ENCODE measurements at regions not wholly inside any gene's neighbourhood (a gene's known extent, or its start where the extent isn't known, plus 50 kb on each side); places are given as distances from the start of the nearest gene placed in this dataset.
"Not testable (repeated sequence)": the region's sequence is repeated elsewhere in the genome, so short reads cannot be mapped to it uniquely, and the experiment has no call there.

GRCh38 chrX:121754301-121754700 lies 706.9 kb downstream of the GLUD2 start:
- Histone ChIP-seq H3K36me3 (ENCODE audit: control insufficient read depth, insufficient read depth, low read length) (no peaks in the 10 kb centered on the region), H3K4me3 (ENCODE audit: low read depth, low read length) (no peak overlapping the region), H3K27me3 (ENCODE audit: control insufficient read depth, insufficient read depth, low read length) (no peaks in the 10 kb centered on the region)
- TF ChIP-seq CTCF (IDR thresholded peaks at IDR 0.05; ENCODE audit: insufficient read depth, low read depth, low read length) = no peak
- ChIA-PET CTCF (no interaction called here), POLR2A (no interaction called here)
- DNase-seq (ENCODE audit: low read depth) = no peak

GRCh38 chrX:121755541-121755940 lies 708.1 kb downstream of the GLUD2 start:
- no peak for TF ChIP-seq CTCF (IDR thresholded peaks at IDR 0.05; ENCODE audit: insufficient read depth, low read depth, low read length)
- ChIA-PET CTCF (no interaction called here), POLR2A (no interaction called here)
- H3K36me3 ChIP-seq (ENCODE audit: control insufficient read depth, insufficient read depth, low read length) = no peaks in the 10 kb centered on the region
- no peak overlapping the region for H3K4me3 ChIP-seq (ENCODE audit: low read depth, low read length)
- DNase-seq (ENCODE audit: low read depth) = no peak
- H3K27me3 ChIP-seq (ENCODE audit: control insufficient read depth, insufficient read depth, low read length) = no peaks in the 10 kb centered on the region

- H3K4me3 ChIP-seq (ENCODE audit: low read depth, low read length) = no peak overlapping the region
- CTCF ChIA-PET = no interaction called here
- no peaks in the 10 kb centered on the region for H3K36me3 ChIP-seq (ENCODE audit: control insufficient read depth, insufficient read depth, low read length)
- no peaks in the 10 kb centered on the region for H3K27me3 ChIP-seq (ENCODE audit: control insufficient read depth, insufficient read depth, low read length)
- POLR2A ChIA-PET = no interaction called here
- no peak for TF ChIP-seq CTCF (IDR thresholded peaks at IDR 0.05; ENCODE audit: insufficient read depth, low read depth, low read length)
- no peak for DNase-seq (ENCODE audit: low read depth)
Observed at GRCh38 chrX:121761845-121762244, 714.4 kb downstream of the GLUD2 start.

GRCh38 chrX:121763671-121764070 lies 716.3 kb downstream of the GLUD2 start:
- no peak for TF ChIP-seq CTCF (IDR thresholded peaks at IDR 0.05; ENCODE audit: insufficient read depth, low read depth, low read length)
- no peaks in the 10 kb centered on the region for H3K27me3 ChIP-seq (ENCODE audit: control insufficient read depth, insufficient read depth, low read length)
- no peak for DNase-seq (ENCODE audit: low read depth)
- H3K36me3 ChIP-seq (ENCODE audit: control insufficient read depth, insufficient read depth, low read length) = no peaks in the 10 kb centered on the region
- no peak overlapping the region for H3K4me3 ChIP-seq (ENCODE audit: low read depth, low read length)
- POLR2A ChIA-PET = no interaction called here
- CTCF ChIA-PET = no interaction called here

- CTCF ChIA-PET; H3K27me3 ChIP-seq (ENCODE audit: control insufficient read depth, insufficient read depth, low read length); DNase-seq (ENCODE audit: low read depth); H3K36me3 ChIP-seq (ENCODE audit: control insufficient read depth, insufficient read depth, low read length); POLR2A ChIA-PET; H3K4me3 ChIP-seq (ENCODE audit: low read depth, low read length): not testable (repeated sequence)
Observed at GRCh38 chrX:121768210-121768609, 720.8 kb downstream of the GLUD2 start.

GRCh38 chrX:121781991-121782390 lies 734.6 kb downstream of the GLUD2 start:
- CTCF ChIA-PET = no interaction called here
- no peaks in the 10 kb centered on the region for H3K27me3 ChIP-seq (ENCODE audit: control insufficient read depth, insufficient read depth, low read length)
- TF ChIP-seq CTCF (IDR thresholded peaks at IDR 0.05; ENCODE audit: insufficient read depth, low read depth, low read length) = no peak
- POLR2A ChIA-PET = no interaction called here
- H3K36me3 ChIP-seq (ENCODE audit: control insufficient read depth, insufficient read depth, low read length) = no peaks in the 10 kb centered on the region
- H3K4me3 ChIP-seq (ENCODE audit: low read depth, low read length) = no peak overlapping the region
- no peak for DNase-seq (ENCODE audit: low read depth)
